ENCODE measurements at regions not wholly inside any gene's neighbourhood (a gene's known extent, or its start where the extent isn't known, plus 50 kb on each side); places are given as distances from the start of the nearest gene placed in this dataset.

DNA sequence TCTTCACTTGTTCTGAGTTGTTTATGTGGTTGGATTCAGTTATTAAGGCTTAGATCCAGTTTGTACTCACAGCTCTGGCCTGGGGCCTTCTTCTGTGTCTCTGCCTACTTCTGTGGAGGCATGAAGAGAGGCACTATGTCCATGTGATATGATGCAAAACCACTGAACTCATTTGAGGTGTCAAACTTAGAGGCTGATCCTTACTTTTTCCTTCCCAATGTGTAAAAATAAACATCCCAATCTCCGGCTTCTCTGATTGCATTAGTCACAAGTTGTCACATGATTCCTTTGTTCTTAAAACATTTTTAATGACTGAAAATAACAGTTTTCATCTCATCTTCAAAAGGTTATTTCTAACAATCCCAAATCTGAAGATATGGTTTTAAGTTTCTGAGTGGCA lies 276.0 kb upstream of the RGMB start:
- DNase-seq (ENCODE audit: low read depth) = no peak
- TF ChIP-seq, protein P1, sequence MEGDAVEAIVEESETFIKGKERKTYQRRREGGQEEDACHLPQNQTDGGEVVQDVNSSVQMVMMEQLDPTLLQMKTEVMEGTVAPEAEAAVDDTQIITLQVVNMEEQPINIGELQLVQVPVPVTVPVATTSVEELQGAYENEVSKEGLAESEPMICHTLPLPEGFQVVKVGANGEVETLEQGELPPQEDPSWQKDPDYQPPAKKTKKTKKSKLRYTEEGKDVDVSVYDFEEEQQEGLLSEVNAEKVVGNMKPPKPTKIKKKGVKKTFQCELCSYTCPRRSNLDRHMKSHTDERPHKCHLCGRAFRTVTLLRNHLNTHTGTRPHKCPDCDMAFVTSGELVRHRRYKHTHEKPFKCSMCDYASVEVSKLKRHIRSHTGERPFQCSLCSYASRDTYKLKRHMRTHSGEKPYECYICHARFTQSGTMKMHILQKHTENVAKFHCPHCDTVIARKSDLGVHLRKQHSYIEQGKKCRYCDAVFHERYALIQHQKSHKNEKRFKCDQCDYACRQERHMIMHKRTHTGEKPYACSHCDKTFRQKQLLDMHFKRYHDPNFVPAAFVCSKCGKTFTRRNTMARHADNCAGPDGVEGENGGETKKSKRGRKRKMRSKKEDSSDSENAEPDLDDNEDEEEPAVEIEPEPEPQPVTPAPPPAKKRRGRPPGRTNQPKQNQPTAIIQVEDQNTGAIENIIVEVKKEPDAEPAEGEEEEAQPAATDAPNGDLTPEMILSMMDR (IDR thresholded peaks at IDR 0.05; ENCODE audit: low read depth, low read length, missing control alignments) = no peak
- no peak overlapping the region for H3K4me3 ChIP-seq (ENCODE audit: low read depth, low read length)

DNA sequence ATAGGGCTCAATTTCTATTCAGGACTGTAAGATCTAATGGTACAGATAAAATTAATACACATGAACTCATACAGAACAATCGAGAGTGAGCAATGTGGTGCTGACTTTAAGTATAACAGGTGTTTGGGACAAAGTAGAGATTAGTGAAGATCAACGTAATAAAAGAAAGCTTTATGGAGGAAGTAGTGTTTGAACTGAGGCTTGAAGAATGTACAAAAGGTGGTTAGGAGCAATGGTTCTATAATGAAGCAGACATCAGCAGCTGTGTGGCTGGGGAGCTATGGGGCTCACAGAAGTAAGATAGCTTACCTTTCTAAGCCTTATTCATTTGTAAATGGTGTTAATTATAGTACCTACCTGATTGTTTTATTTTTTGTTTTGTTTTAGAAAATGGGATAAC lies 275.4 kb upstream of the RGMB start:
- DNase-seq (ENCODE audit: low read depth) = no peak
- TF ChIP-seq, protein P1 (IDR thresholded peaks at IDR 0.05; ENCODE audit: low read depth, low read length, missing control alignments) = no peak
- H3K4me3 ChIP-seq (ENCODE audit: low read depth, low read length) = no peak overlapping the region

DNA sequence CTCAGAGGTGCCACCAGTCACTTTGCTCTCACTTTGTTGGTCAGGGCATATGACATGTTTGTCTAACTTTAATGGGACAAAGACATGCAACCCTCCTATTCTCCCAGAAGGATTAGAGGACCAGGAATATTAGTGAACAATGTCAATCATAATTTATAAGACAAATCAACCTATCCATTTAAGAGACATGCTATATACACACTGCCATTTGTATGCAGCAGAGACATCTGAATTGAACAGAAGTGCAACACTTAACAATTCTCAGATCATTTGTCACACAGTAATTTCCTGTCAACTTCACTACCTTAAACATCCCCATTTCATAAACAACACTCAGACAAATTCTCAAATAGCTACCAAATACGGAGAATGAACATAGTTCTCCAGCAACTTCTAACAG lies 273.6 kb upstream of the RGMB start:
- no peak for DNase-seq (ENCODE audit: low read depth)
- H3K4me3 ChIP-seq (ENCODE audit: low read depth, low read length) = no peak overlapping the region
- TF ChIP-seq, protein P1 (IDR thresholded peaks at IDR 0.05; ENCODE audit: low read depth, low read length, missing control alignments) = no peak

DNA sequence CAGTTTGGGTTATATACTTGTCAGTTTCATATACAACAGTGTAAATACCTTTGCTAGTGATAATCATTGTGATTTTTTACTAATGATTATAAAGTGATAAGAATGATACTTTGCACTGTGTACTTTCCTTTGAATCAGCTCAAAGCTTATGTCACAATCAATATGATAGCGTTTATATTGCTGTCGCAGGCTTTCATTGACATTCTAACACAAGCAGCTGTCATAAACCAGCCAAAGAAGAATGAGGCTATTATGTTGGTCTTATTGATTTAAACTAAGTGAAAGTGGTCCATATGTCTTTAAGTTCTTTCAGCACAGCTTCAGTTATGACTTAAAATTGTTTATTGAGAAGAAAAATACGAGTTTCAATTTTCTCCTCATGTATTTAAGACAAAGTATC lies 272.7 kb upstream of the RGMB start:
- no peak for DNase-seq (ENCODE audit: low read depth)
- TF ChIP-seq, protein P1 (IDR thresholded peaks at IDR 0.05; ENCODE audit: low read depth, low read length, missing control alignments) = no peak
- no peak overlapping the region for H3K4me3 ChIP-seq (ENCODE audit: low read depth, low read length)

DNA sequence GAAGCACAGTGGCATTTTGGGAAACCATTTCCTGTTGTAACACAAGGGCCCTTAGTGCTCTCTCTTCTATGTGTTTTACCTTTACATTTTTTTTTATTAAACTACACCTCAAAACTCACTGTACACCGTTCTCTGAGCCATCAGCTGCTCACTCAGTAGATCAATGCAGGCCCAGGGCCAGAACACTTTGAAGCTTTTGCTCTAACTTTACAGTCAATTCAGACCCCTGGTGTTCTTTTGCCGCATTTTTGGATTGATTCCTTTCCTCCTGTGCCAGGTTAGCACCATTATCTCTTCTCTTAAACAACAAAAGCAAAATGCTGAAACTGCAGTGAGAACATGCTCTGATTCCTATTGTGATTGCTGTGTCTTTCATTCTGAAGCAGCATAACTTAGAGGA lies 269.8 kb upstream of the RGMB start:
- no peak overlapping the region for H3K4me3 ChIP-seq (ENCODE audit: low read depth, low read length)
- DNase-seq (ENCODE audit: low read depth) = no peak
- TF ChIP-seq, protein P1 (IDR thresholded peaks at IDR 0.05; ENCODE audit: low read depth, low read length, missing control alignments) = no peak

DNA sequence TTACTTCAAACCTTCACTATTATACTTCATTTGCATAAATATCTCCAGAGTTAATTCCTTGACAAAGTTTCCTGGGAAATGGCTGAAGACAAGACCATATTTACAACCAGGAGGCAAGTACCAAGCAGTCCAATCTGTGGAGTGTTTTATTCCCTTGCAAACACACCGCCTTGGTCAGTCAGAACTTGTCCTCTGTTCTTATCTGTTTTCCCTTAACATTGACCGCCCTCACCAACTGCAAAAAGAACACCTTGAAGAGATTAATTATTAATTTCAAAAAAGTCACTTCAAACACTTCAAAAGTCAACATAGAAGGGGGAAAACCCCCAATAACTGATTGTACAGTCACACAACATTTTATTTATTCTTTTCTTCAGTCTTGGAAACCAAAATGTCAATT lies 269.0 kb upstream of the RGMB start:
- DNase-seq (ENCODE audit: low read depth) = no peak
- H3K4me3 ChIP-seq (ENCODE audit: low read depth, low read length) = no peak overlapping the region
- TF ChIP-seq, protein P1 (IDR thresholded peaks at IDR 0.05; ENCODE audit: low read depth, low read length, missing control alignments) = no peak

DNA sequence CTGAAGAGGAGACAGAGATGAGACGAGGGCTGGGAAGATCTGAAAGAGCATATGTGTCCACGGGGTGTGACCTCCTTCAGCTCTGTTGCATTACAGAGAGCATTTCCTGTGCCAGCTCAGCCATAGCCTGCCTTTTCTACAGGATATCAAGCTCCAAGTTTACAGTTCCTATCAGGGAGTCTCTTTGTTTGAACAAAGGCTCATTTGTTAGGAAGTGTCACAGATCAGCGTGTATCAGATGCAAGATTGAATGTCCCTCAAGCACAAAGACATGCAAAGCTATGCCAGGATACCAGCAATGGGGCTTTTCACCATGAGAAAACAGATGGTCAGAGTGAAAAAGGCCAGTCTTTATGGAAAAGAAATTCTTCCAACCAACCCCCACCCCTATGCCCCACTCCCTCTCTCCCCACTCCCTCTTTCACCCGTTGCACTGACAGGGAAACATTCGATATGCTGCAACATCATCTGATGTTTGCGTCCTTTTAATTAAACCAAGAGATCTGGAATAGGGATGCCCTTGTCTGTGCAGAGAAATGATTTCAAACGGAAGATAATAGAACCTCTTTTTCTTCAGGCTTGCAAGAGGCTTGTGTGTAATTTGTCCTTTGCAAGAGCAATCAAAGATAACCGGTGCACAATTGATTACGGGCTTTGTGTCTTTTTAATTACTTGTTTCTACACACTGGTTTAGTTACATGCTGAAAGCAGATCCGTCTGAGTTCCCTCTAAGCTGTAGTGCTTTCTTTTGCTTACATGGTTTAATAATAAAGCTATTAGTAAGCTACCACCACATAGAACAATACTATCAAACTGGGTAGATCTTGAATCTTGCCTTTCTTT lies 263.1 kb upstream of the RGMB start:
- no peak overlapping the region for H3K4me3 ChIP-seq (ENCODE audit: low read depth, low read length)
- TF ChIP-seq, protein P1 (IDR thresholded peaks at IDR 0.05; ENCODE audit: low read depth, low read length, missing control alignments) = no peak
- DNase-seq (ENCODE audit: low read depth) = no peak

All from GM12864 (cell line).